ENCODE measurements at regions not wholly inside any gene's neighbourhood (a gene's known extent, or its start where the extent isn't known, plus 50 kb on each side); places are given as distances from the start of the nearest gene placed in this dataset.

GRCh38 chr13:22154041-22154440 is 483.2 kb downstream of the FGF9 start:
- TF ChIP-seq CTCF (IDR thresholded peaks at IDR 0.05; ENCODE audit: insufficient read depth, low read depth, low read length) (no peak), EZH2 (IDR thresholded peaks at IDR 0.05; ENCODE audit: insufficient read depth, low read length) (no peak)
